ENCODE measurements at regions not wholly inside any gene's neighbourhood (a gene's known extent, or its start where the extent isn't known, plus 50 kb on each side); places are given as distances from the start of the nearest gene placed in this dataset.
"Not testable (repeated sequence)": the region's sequence is repeated elsewhere in the genome, so short reads cannot be mapped to it uniquely, and the experiment has no call there.

DNA sequence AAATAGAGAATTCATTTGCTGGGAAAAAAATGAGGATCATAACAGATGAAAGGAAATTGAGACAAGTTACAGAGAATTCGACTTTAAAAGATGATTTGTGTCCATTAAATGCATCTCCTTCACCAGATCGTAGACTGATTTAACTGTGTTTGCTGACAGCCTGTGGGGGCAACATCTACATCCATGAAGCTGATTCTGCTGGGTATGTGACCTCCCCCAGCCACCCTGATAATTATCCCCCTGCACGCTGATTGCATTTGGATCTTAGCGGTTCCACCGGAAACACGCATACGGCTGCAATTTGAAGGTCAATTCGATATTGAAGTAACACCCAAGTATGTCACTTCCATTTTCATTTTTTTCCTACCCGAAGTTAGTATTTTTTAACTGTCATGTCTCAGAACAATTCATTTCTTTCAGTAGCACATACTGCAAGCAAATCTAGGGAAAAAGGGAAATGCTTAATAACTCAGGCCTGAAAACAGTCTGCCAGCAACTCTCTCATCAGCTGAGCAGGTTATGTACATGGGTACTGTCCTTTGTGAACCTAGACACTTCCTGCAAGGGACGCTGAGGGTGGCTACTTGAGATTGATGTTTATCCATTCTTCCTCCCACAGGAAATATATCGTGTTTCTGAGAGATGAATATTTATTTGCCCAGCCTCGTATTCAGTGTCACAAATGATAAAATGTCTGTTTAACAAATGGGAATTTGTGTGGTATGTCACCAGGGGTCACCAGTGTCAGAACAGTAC is 134.9 kb downstream of the ZNF22 start:
- intact Hi-C loops (cut with micrococcal nuclease) = no loop called here
- no peaks in the 10 kb centered on the region for H3K9me3 ChIP-seq (ENCODE audit: low read length)
- DNase-seq (no peak), ATAC-seq (no peak)
- H3K9me2 ChIP-seq (replicated peaks; ENCODE audit: low read length) = no peaks in the 10 kb centered on the region
- no peaks in the 10 kb centered on the region for H3F3A ChIP-seq (ENCODE audit: low read length, unreplicated experiment)
- no peak overlapping the region for H3K27ac ChIP-seq (ENCODE audit: low read length)
- H3K27me3 ChIP-seq (ENCODE audit: low read length) = peaks cover 59% of the 10 kb centered on the region
- no peak overlapping the region for H3K4me2 ChIP-seq (ENCODE audit: low read length)
- H3K4me3 ChIP-seq (ENCODE audit: low read length) = no peak overlapping the region
- no peak overlapping the region for H3K9ac ChIP-seq (ENCODE audit: low read length)
- H3K4me1 ChIP-seq (ENCODE audit: insufficient read depth, low read length) = no peaks in the 10 kb centered on the region
- no peak for TF ChIP-seq EZH2phosphoT487 (IDR thresholded peaks at IDR 0.05; ENCODE audit: borderline replicate concordance, low read length)
- TF ChIP-seq EZH2 (IDR thresholded peaks at IDR 0.05; ENCODE audit: low read length, unreplicated experiment) = no peak
- ChIA-PET CTCF (no interaction called here), POLR2A (ENCODE audit: unreplicated experiment) (no interaction called here)
- no peaks in the 10 kb centered on the region for H3K36me3 ChIP-seq (ENCODE audit: low read depth, low read length)
- no TSS peak for BruUV-seq (replicated peaks)
- no peaks in the 10 kb centered on the region for H3K79me2 ChIP-seq (ENCODE audit: low read length)
- H4K20me1 ChIP-seq (ENCODE audit: low read length) = no peaks in the 10 kb centered on the region
- no peak overlapping the region for H2AFZ ChIP-seq (ENCODE audit: low read length)

DNA sequence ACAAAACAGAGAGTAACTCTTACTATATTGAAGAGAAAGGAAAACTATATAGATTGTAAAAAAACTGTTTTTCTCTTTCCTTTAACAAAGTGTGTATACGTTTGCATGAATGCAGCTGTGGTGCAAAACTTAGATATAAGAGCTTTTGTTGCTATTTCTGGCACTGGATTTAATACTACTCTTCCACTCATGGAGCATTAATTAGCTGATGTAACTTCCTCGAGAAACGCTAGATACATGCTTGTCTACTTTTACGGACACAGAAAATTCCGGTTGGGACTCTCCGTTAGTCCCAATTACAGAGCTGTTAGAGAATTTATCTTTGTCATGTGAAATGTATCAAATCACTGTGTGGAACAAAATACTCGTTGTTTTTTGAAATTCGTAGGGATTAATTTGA is 135.5 kb downstream of the ZNF22 start:
- DNase-seq (no peak), ATAC-seq (no peak)
- no peaks in the 10 kb centered on the region for H3K79me2 ChIP-seq (ENCODE audit: low read length)
- H3K4me3 ChIP-seq (ENCODE audit: low read length) = no peak overlapping the region
- no peak overlapping the region for H2AFZ ChIP-seq (ENCODE audit: low read length)
- H3F3A ChIP-seq (ENCODE audit: low read length, unreplicated experiment) = no peaks in the 10 kb centered on the region
- H3K9me3 ChIP-seq (ENCODE audit: low read length) = no peaks in the 10 kb centered on the region
- peaks cover 62% of the 10 kb centered on the region for H3K27me3 ChIP-seq (ENCODE audit: low read length)
- POLR2A ChIA-PET (ENCODE audit: unreplicated experiment) = no interaction called here
- no peaks in the 10 kb centered on the region for H3K9me2 ChIP-seq (replicated peaks; ENCODE audit: low read length)
- no peaks in the 10 kb centered on the region for H3K4me1 ChIP-seq (ENCODE audit: insufficient read depth, low read length)
- intact Hi-C loops (cut with micrococcal nuclease) = no loop called here
- H3K9ac ChIP-seq (ENCODE audit: low read length) = no peak overlapping the region
- no TSS peak for BruUV-seq (replicated peaks)
- H3K27ac ChIP-seq (ENCODE audit: low read length) = no peak overlapping the region
- H3K4me2 ChIP-seq (ENCODE audit: low read length) = no peak overlapping the region
- CTCF ChIA-PET = no interaction called here
- no peak for TF ChIP-seq EZH2 (IDR thresholded peaks at IDR 0.05; ENCODE audit: low read length, unreplicated experiment)
- TF ChIP-seq, protein P1, sequence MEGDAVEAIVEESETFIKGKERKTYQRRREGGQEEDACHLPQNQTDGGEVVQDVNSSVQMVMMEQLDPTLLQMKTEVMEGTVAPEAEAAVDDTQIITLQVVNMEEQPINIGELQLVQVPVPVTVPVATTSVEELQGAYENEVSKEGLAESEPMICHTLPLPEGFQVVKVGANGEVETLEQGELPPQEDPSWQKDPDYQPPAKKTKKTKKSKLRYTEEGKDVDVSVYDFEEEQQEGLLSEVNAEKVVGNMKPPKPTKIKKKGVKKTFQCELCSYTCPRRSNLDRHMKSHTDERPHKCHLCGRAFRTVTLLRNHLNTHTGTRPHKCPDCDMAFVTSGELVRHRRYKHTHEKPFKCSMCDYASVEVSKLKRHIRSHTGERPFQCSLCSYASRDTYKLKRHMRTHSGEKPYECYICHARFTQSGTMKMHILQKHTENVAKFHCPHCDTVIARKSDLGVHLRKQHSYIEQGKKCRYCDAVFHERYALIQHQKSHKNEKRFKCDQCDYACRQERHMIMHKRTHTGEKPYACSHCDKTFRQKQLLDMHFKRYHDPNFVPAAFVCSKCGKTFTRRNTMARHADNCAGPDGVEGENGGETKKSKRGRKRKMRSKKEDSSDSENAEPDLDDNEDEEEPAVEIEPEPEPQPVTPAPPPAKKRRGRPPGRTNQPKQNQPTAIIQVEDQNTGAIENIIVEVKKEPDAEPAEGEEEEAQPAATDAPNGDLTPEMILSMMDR (conservative IDR thresholded peaks at IDR 0.05; ENCODE audit: low read depth, low read length) = no peak
- TF ChIP-seq EZH2phosphoT487 (IDR thresholded peaks at IDR 0.05; ENCODE audit: borderline replicate concordance, low read length) = no peak
- H4K20me1 ChIP-seq (ENCODE audit: low read length) = no peaks in the 10 kb centered on the region
- H3K36me3 ChIP-seq (ENCODE audit: low read depth, low read length) = no peaks in the 10 kb centered on the region

DNA sequence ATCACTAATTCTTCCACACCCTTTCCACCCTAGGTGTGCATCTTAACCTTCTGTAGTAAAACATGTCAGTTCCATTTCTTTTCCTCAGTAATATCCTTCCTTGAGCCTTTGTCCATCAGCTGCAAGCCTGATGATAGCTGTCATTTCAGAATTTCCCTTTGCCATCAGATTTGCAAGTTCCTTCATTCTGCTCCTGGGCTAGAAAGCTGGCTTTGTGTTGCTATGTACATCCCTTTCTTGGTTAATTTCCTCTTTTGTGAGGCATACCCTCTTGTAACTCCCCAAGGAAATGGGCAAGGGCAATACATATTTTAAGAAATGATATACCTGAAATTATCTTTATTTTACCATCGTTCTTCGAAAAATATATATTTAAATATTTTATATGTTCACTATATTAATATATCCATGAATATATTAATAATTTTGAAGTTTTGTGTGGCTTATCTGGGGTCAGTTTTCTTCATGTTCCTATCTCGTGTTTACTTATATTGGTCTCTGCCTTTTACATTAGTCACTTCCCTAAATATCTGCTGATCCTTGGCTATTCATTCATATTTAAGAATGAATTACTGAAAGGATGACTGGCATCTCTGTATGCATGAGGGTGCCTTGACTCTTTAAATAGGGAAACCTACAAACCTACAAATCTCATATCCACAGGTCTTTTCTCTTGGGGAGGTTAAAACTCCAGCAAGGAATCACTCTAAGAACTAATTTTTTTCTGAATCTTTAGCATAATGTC is 143.8 kb downstream of the ZNF22 start:
- H3K9me2 ChIP-seq (replicated peaks; ENCODE audit: low read length) = no peaks in the 10 kb centered on the region
- no peak overlapping the region for H2AFZ ChIP-seq (ENCODE audit: low read length)
- no peak overlapping the region for H3K4me3 ChIP-seq (ENCODE audit: low read length)
- H3K9me3 ChIP-seq (ENCODE audit: low read length) = no peaks in the 10 kb centered on the region
- no peaks in the 10 kb centered on the region for H3F3A ChIP-seq (ENCODE audit: low read length, unreplicated experiment)
- CTCF ChIA-PET = no interaction called here
- ATAC-seq (no peak), DNase-seq (no peak)
- no peaks in the 10 kb centered on the region for H3K79me2 ChIP-seq (ENCODE audit: low read length)
- no peaks in the 10 kb centered on the region for H3K36me3 ChIP-seq (ENCODE audit: low read depth, low read length)
- H3K27me3 ChIP-seq (ENCODE audit: low read length) = peaks cover 59% of the 10 kb centered on the region
- H4K20me1 ChIP-seq (ENCODE audit: low read length) = no peaks in the 10 kb centered on the region
- no peak overlapping the region for H3K4me2 ChIP-seq (ENCODE audit: low read length)
- no TSS peak for BruUV-seq (replicated peaks)
- no peaks in the 10 kb centered on the region for H3K4me1 ChIP-seq (ENCODE audit: insufficient read depth, low read length)
- TF ChIP-seq, protein P1 (conservative IDR thresholded peaks at IDR 0.05; ENCODE audit: low read depth, low read length) = no peak
- no peak for TF ChIP-seq EZH2phosphoT487 (IDR thresholded peaks at IDR 0.05; ENCODE audit: borderline replicate concordance, low read length)
- TF ChIP-seq EZH2 (IDR thresholded peaks at IDR 0.05; ENCODE audit: low read length, unreplicated experiment) = no peak
- intact Hi-C loops (cut with micrococcal nuclease) = no loop called here
- POLR2A ChIA-PET (ENCODE audit: unreplicated experiment) = no interaction called here
- H3K27ac ChIP-seq (ENCODE audit: low read length) = no peak overlapping the region
- H3K9ac ChIP-seq (ENCODE audit: low read length) = no peak overlapping the region

DNA sequence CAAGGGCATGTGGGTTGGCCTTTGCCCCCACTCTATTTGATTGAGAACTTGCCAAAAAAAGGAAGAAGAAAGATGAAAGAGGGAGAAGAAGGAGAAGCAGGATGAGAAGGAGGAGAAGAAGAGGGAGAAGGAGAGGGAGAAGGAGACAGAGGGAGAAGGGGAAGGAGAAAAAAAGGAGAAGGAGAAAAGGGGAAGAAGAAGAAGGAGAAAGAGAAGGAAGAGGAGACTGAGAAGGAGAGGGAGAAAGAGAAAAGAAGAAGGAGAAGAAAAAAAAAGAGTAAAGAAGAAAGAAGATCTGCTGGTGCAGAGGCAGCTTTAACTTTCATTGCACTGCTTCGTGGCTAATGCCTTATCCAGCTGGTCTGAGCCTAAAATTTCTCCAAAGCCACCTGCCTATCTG is 144.4 kb downstream of the ZNF22 start:
- H3K36me3 ChIP-seq (ENCODE audit: low read depth, low read length); intact Hi-C loops (cut with micrococcal nuclease); ATAC-seq; DNase-seq; BruUV-seq (replicated peaks); H3F3A ChIP-seq (ENCODE audit: low read length, unreplicated experiment); H4K20me1 ChIP-seq (ENCODE audit: low read length); POLR2A ChIA-PET (ENCODE audit: unreplicated experiment); H3K9me3 ChIP-seq (ENCODE audit: low read length); H3K9ac ChIP-seq (ENCODE audit: low read length); H3K4me2 ChIP-seq (ENCODE audit: low read length); H2AFZ ChIP-seq (ENCODE audit: low read length); H3K79me2 ChIP-seq (ENCODE audit: low read length); H3K27ac ChIP-seq (ENCODE audit: low read length); H3K4me1 ChIP-seq (ENCODE audit: insufficient read depth, low read length); H3K4me3 ChIP-seq (ENCODE audit: low read length); CTCF ChIA-PET; H3K9me2 ChIP-seq (replicated peaks; ENCODE audit: low read length): not testable (repeated sequence)
- H3K27me3 ChIP-seq (ENCODE audit: low read length) = peaks cover 58% of the 10 kb centered on the region

All from PC-3 (cell line).